ENCODE measurements at regions not wholly inside any gene's neighbourhood (a gene's known extent, or its start where the extent isn't known, plus 50 kb on each side); places are given as distances from the start of the nearest gene placed in this dataset.

GRCh38 chr4:133600008-133600407, 450.9 kb downstream of the PCDH10 start (continued):
- TF ChIP-seq ZNF232 (CRISPR knock-in tag; IDR thresholded peaks at IDR 0.05) = no peak

GRCh38 chr4:133598779-133599178, 449.7 kb downstream of the PCDH10 start:
- Mint-ChIP-seq H3K4me3 (no peak overlapping the region), H3K9me3 (peaks cover 7% of the 10 kb centered on the region), H3K4me1 (peaks cover 37% of the 10 kb centered on the region), H3K27ac (no peak overlapping the region), H3K27me3 (ENCODE audit: low read depth) (no peaks in the 10 kb centered on the region), H3K36me3 (0 out of 2 replicates have a peak, but pooled peaks cover 3% of the 10 kb centered on the region)
- TF ChIP-seq HMGA2 (CRISPR knock-in tag; IDR thresholded peaks at IDR 0.05) (no peak), CDX4 (CRISPR knock-in tag; IDR thresholded peaks at IDR 0.05; ENCODE audit: borderline replicate concordance) (no peak)
- ATAC-seq (no peak), DNase-seq (ENCODE audit: low spot score) (no peak)
- ChIA-PET CTCF (no interaction called here), POLR2A (no interaction called here)

DNA sequence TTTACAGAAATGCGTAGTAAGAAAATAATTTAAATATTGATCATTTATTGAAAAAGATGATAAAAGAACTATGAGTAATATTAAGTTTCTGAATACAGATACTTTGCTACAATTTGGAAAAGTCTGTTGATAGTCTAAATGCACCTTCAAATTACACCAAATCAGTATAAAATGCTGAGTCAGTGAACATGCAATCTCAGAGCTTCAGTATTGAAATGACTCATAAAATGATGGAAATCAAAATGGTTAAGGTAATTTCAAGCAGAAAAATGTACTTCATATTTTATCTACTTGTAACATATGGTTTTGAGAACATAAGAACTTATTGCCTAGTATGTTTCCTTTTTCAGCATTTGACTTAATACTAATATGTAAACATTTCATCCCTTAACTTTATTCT, 448.2 kb downstream of the PCDH10 start:
- TF ChIP-seq, protein P1, sequence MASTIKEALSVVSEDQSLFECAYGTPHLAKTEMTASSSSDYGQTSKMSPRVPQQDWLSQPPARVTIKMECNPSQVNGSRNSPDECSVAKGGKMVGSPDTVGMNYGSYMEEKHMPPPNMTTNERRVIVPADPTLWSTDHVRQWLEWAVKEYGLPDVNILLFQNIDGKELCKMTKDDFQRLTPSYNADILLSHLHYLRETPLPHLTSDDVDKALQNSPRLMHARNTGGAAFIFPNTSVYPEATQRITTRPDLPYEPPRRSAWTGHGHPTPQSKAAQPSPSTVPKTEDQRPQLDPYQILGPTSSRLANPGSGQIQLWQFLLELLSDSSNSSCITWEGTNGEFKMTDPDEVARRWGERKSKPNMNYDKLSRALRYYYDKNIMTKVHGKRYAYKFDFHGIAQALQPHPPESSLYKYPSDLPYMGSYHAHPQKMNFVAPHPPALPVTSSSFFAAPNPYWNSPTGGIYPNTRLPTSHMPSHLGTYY (CRISPR knock-in tag; IDR thresholded peaks at IDR 0.05) = no peak
- TF ChIP-seq ZNF416 (CRISPR knock-in tag; IDR thresholded peaks at IDR 0.05) = no peak
- TF ChIP-seq, protein P2, sequence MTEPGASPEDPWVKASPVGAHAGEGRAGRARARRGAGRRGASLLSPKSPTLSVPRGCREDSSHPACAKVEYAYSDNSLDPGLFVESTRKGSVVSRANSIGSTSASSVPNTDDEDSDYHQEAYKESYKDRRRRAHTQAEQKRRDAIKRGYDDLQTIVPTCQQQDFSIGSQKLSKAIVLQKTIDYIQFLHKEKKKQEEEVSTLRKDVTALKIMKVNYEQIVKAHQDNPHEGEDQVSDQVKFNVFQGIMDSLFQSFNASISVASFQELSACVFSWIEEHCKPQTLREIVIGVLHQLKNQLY (CRISPR knock-in tag; IDR thresholded peaks at IDR 0.05) = no peak
- TF ChIP-seq, protein P3, sequence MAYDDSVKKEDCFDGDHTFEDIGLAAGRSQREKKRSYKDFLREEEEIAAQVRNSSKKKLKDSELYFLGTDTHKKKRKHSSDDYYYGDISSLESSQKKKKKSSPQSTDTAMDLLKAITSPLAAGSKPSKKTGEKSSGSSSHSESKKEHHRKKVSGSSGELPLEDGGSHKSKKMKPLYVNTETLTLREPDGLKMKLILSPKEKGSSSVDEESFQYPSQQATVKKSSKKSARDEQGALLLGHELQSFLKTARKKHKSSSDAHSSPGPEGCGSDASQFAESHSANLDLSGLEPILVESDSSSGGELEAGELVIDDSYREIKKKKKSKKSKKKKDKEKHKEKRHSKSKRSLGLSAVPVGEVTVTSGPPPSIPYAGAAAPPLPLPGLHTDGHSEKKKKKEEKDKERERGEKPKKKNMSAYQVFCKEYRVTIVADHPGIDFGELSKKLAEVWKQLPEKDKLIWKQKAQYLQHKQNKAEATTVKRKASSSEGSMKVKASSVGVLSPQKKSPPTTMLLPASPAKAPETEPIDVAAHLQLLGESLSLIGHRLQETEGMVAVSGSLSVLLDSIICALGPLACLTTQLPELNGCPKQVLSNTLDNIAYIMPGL (CRISPR knock-in tag; IDR thresholded peaks at IDR 0.05) = no peak
- no peak for TF ChIP-seq ZNF281 (CRISPR knock-in tag; IDR thresholded peaks at IDR 0.05)
- TF ChIP-seq, protein P4, sequence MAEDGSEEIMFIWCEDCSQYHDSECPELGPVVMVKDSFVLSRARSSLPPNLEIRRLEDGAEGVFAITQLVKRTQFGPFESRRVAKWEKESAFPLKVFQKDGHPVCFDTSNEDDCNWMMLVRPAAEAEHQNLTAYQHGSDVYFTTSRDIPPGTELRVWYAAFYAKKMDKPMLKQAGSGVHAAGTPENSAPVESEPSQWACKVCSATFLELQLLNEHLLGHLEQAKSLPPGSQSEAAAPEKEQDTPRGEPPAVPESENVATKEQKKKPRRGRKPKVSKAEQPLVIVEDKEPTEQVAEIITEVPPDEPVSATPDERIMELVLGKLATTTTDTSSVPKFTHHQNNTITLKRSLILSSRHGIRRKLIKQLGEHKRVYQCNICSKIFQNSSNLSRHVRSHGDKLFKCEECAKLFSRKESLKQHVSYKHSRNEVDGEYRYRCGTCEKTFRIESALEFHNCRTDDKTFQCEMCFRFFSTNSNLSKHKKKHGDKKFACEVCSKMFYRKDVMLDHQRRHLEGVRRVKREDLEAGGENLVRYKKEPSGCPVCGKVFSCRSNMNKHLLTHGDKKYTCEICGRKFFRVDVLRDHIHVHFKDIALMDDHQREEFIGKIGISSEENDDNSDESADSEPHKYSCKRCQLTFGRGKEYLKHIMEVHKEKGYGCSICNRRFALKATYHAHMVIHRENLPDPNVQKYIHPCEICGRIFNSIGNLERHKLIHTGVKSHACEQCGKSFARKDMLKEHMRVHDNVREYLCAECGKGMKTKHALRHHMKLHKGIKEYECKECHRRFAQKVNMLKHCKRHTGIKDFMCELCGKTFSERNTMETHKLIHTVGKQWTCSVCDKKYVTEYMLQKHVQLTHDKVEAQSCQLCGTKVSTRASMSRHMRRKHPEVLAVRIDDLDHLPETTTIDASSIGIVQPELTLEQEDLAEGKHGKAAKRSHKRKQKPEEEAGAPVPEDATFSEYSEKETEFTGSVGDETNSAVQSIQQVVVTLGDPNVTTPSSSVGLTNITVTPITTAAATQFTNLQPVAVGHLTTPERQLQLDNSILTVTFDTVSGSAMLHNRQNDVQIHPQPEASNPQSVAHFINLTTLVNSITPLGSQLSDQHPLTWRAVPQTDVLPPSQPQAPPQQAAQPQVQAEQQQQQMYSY (CRISPR knock-in tag; IDR thresholded peaks at IDR 0.05) = no peak
- POLR2A ChIA-PET = no interaction called here
- H3K27me3 Mint-ChIP-seq (ENCODE audit: low read depth) = no peaks in the 10 kb centered on the region
- no peaks in the 10 kb centered on the region for H3K36me3 Mint-ChIP-seq
- H3K4me1 Mint-ChIP-seq = peaks cover 50% of the 10 kb centered on the region
- no peaks in the 10 kb centered on the region for H3K9me3 Mint-ChIP-seq
- ATAC-seq (no peak), DNase-seq (ENCODE audit: low spot score) (no peak)
- H3K4me3 Mint-ChIP-seq = no peak overlapping the region
- CTCF ChIA-PET = no interaction called here
- H3K27ac Mint-ChIP-seq = no peak overlapping the region

All from WTC11 (cell line).